ENCODE measurements at regions not wholly inside any gene's neighbourhood (a gene's known extent, or its start where the extent isn't known, plus 50 kb on each side); places are given as distances from the start of the nearest gene placed in this dataset.
"Not testable (repeated sequence)": the region's sequence is repeated elsewhere in the genome, so short reads cannot be mapped to it uniquely, and the experiment has no call there.

DNA sequence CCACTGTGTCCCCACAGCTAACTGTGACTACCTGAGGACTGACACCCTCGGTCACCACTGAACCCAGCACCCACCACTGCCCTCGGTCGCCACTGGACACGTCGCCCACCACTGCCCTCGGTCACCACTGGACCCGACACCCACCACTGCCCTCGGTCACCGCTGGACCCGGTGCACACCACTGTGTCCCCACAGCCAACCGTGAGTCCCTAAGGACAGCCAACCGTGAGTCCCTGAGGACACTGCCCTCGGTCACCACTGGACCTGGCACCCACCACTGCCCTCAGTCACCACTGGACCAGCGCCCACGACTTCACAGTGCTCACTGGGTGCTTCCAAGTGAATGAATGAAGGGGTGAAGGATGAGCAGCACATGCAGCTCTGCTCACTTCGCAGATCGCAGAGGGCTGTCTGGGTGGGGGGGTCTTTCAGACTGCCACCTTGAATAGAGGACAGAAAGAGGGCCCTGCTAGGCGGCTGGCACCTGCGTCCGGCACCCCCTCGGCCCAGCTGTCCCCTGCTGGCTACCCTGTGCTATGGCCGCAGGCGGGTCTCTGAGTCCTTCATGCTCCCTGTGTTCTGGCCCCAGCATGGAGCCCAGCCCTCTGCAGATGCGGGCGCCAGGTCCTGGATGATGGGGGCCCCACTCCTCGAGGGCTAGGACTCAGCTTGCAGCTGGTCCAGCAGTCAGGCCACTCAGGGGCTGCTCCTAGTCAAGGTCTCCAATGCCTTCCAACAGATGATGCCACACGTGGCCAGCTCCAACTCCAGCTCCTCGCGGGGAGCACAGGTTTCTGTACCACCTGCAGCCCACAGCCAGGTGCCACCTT, 51.4 kb upstream of the GPC1 start:
- no peak for DNase-seq

GRCh38 chr2:240384711-240385450, 50.6 kb upstream of the GPC1 start:
- DNase-seq, result no peak

DNA sequence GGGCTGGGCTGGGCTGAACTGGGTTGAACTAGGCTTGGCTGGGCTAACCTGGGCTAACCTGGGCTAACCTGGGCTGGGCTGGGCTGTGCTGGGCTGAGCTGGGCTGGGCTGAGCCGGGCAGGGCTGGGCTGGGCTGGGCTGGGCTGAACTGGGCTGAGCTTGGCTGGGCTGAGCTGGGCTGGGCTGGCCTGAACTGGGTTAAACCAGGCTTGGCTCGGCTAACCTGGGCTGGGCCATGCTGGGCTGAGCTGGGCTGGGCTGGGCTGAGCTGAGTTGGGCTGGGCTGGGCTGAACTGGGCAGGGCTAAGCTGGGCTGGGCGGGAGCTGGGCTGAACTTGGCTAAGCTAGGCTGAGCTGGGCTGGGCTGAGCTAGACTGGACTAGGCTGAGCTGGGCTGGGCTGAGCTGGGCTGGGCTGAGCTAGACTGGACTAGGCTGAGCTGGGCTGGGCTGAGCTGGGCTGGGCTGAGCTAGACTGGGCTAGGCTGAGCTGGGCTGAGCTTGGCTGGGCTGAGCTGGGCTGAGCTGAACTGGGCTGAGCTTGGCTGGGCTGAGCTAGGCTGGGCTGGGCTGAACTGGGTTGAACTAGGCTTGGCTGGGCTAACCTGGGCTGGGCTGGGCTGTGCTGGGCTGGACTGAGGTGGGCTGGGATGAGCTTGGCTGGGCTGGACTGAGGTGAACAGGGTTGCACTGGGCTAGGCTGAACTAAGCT, 49.9 kb upstream of the GPC1 start:
- not testable (repeated sequence) for DNase-seq

Data from stimulated activated CD4-positive, alpha-beta T cell treated with anti-CD3 and anti-CD28 coated beads, Interleukin-1b, Interleukin-23, amount 100 ng/mL, for 48 hours (primary cell).